ENCODE measurements at regions not wholly inside any gene's neighbourhood (a gene's known extent, or its start where the extent isn't known, plus 50 kb on each side); places are given as distances from the start of the nearest gene placed in this dataset.

DNA sequence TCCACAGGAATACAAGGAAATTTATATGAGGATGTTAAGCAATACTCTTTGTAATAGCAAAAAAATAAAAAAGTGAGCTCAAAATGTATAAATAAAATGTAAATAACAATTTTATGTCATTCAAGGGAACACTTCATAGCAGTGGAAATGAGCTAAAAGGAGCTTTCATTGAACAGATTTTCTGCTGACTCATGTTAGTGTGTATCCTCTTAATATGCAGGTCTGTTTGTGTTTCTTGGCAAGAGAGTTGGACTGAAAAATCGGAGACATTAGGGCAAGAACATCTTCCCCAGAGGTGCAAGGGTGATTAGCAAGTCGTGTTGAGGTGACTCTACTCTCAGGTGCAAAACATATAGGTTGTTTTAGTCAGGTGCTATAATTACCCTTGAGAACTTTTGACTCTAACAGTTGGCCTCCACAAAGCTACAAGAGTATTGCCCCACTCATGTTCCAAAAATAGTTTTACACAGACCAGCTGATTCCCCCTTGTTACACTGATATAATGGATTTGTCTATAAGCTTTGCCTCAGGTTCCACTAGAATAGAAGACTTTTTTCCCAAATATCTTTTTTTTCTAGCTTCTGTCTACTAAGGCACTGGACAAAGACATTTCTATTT lies 702.9 kb downstream of the TENT5A start:
- no peak for DNase-seq

DNA sequence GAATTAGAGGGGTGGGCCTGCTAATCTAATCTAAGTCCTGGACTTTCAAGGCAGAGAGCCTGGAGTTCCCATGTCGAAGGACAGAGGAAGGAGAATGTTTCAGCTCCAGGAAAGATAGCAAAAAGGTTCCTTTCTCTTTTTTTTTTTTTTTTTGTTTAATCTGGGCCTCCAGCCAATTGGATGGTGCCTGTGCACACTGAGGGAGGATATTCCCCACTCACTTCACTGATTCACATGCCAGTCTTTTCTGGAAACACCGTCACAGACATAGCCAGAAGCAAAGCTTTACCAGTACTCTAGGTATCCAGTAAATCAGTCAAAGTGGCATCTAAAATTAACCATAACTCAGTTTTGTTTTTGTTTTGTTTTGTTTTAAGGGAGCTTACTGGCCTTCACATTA lies 721.1 kb downstream of the TENT5A start:
- POLR2A ChIA-PET, result no interaction called here
- TF ChIP-seq FOXJ3 (CRISPR knock-in tag; IDR thresholded peaks at IDR 0.05) (no peak), RAD21 (IDR thresholded peaks at IDR 0.05; ENCODE audit: low read length) (no peak), TCF12 (IDR thresholded peaks at IDR 0.05) (no peak), RCOR1 (IDR thresholded peaks at IDR 0.05; ENCODE audit: low read length) (no peak), GATA2 (CRISPR knock-in tag; IDR thresholded peaks at IDR 0.05) (no peak), RXRA (IDR thresholded peaks at IDR 0.05; ENCODE audit: borderline replicate concordance, low read depth) (no peak), FOSL2 (IDR thresholded peaks at IDR 0.05; ENCODE audit: borderline replicate concordance, low read depth) (no peak), NFIC (IDR thresholded peaks at IDR 0.05; ENCODE audit: borderline replicate concordance) (no peak), SIN3A (IDR thresholded peaks at IDR 0.05; ENCODE audit: borderline replicate concordance, low read depth, low read length) (no peak), YY1 (IDR thresholded peaks at IDR 0.05; ENCODE audit: low read depth) (no peak), RFX5 (IDR thresholded peaks at IDR 0.05; ENCODE audit: low read length) (no peak)
- TF ChIP-seq, protein P1, sequence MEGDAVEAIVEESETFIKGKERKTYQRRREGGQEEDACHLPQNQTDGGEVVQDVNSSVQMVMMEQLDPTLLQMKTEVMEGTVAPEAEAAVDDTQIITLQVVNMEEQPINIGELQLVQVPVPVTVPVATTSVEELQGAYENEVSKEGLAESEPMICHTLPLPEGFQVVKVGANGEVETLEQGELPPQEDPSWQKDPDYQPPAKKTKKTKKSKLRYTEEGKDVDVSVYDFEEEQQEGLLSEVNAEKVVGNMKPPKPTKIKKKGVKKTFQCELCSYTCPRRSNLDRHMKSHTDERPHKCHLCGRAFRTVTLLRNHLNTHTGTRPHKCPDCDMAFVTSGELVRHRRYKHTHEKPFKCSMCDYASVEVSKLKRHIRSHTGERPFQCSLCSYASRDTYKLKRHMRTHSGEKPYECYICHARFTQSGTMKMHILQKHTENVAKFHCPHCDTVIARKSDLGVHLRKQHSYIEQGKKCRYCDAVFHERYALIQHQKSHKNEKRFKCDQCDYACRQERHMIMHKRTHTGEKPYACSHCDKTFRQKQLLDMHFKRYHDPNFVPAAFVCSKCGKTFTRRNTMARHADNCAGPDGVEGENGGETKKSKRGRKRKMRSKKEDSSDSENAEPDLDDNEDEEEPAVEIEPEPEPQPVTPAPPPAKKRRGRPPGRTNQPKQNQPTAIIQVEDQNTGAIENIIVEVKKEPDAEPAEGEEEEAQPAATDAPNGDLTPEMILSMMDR (IDR thresholded peaks at IDR 0.05), result no peak
- TF ChIP-seq, protein P2, sequence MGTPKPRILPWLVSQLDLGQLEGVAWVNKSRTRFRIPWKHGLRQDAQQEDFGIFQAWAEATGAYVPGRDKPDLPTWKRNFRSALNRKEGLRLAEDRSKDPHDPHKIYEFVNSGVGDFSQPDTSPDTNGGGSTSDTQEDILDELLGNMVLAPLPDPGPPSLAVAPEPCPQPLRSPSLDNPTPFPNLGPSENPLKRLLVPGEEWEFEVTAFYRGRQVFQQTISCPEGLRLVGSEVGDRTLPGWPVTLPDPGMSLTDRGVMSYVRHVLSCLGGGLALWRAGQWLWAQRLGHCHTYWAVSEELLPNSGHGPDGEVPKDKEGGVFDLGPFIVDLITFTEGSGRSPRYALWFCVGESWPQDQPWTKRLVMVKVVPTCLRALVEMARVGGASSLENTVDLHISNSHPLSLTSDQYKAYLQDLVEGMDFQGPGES (IDR thresholded peaks at IDR 0.05; ENCODE audit: low read depth, low read length), result no peak
- TF ChIP-seq, protein P3, sequence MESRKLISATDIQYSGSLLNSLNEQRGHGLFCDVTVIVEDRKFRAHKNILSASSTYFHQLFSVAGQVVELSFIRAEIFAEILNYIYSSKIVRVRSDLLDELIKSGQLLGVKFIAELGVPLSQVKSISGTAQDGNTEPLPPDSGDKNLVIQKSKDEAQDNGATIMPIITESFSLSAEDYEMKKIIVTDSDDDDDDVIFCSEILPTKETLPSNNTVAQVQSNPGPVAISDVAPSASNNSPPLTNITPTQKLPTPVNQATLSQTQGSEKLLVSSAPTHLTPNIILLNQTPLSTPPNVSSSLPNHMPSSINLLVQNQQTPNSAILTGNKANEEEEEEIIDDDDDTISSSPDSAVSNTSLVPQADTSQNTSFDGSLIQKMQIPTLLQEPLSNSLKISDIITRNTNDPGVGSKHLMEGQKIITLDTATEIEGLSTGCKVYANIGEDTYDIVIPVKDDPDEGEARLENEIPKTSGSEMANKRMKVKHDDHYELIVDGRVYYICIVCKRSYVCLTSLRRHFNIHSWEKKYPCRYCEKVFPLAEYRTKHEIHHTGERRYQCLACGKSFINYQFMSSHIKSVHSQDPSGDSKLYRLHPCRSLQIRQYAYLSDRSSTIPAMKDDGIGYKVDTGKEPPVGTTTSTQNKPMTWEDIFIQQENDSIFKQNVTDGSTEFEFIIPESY (IDR thresholded peaks at IDR 0.05; ENCODE audit: borderline replicate concordance, low read depth), result no peak
- TF ChIP-seq, protein P4, sequence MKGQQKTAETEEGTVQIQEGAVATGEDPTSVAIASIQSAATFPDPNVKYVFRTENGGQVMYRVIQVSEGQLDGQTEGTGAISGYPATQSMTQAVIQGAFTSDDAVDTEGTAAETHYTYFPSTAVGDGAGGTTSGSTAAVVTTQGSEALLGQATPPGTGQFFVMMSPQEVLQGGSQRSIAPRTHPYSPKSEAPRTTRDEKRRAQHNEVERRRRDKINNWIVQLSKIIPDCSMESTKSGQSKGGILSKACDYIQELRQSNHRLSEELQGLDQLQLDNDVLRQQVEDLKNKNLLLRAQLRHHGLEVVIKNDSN (IDR thresholded peaks at IDR 0.05; ENCODE audit: borderline replicate concordance, low read depth), result no peak
- TF ChIP-seq, protein P5, sequence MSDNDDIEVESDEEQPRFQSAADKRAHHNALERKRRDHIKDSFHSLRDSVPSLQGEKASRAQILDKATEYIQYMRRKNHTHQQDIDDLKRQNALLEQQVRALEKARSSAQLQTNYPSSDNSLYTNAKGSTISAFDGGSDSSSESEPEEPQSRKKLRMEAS (IDR thresholded peaks at IDR 0.05; ENCODE audit: low read depth), result no peak
- TF ChIP-seq, protein P6, sequence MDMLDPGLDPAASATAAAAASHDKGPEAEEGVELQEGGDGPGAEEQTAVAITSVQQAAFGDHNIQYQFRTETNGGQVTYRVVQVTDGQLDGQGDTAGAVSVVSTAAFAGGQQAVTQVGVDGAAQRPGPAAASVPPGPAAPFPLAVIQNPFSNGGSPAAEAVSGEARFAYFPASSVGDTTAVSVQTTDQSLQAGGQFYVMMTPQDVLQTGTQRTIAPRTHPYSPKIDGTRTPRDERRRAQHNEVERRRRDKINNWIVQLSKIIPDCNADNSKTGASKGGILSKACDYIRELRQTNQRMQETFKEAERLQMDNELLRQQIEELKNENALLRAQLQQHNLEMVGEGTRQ (IDR thresholded peaks at IDR 0.05; ENCODE audit: borderline replicate concordance, low read depth, low read length), result no peak

More for the DNA sequence above, 702.9 kb downstream of the TENT5A start:
- ChIA-PET POLR2A (no interaction called here), CTCF (interaction anchor here (0.9 kb wide), 1 partner anchor 19 kb away, joined by 3 read pairs; no protein-coding TSS in a partner anchor)
- H3K4me1 ChIP-seq (ENCODE audit: control insufficient read depth in 1 of 2, insufficient read depth in 2 of 2, low read depth in 1 of 2, low read length in 1 of 2), result no peaks in the 10 kb centered on the region
- H3K27ac ChIP-seq (ENCODE audit: low read depth in 2 of 2, low read length in 1 of 2), result no peak overlapping the region
- H3K4me2 ChIP-seq, result no peak overlapping the region
- H3K36me3 ChIP-seq (replicated peaks in 1 of 2; ENCODE audit: control insufficient read depth in 1 of 2, insufficient read depth in 2 of 2, low read length in 1 of 2), result no peaks in the 10 kb centered on the region
- no peaks in the 10 kb centered on the region for H3K79me2 ChIP-seq (ENCODE audit: insufficient read depth)
- no peaks in the 10 kb centered on the region for H3K9me3 ChIP-seq
- H3K4me3 ChIP-seq (ENCODE audit: low read depth in 2 of 2, low read length in 1 of 2), result no peak overlapping the region
- TF ChIP-seq FOXM1 (IDR thresholded peaks at IDR 0.05; ENCODE audit: low read depth) (no peak), GATA2 (CRISPR knock-in tag; IDR thresholded peaks at IDR 0.05) (no peak), EZH2phosphoT487 (IDR thresholded peaks at IDR 0.05; ENCODE audit: borderline replicate concordance, low read depth) (no peak)
- TF ChIP-seq, protein P2 (IDR thresholded peaks at IDR 0.05; ENCODE audit: low read depth, low read length), result no peak
- no peaks in the 10 kb centered on the region for H3F3A ChIP-seq (replicated peaks; ENCODE audit: insufficient read depth)
- no peak overlapping the region for H2AFZ ChIP-seq (ENCODE audit: low read depth)
- no peaks in the 10 kb centered on the region for H3K9me2 ChIP-seq
- WGBS (ENCODE audit: low lambda C conversion rate), result 20% methylated on average over 2 of the region's 2 CpGs
- no peak overlapping the region for H3K9ac ChIP-seq
- no peaks in the 10 kb centered on the region for H4K20me1 ChIP-seq (ENCODE audit: insufficient read depth)
- H3K27me3 ChIP-seq (ENCODE audit: insufficient read depth), result no peaks in the 10 kb centered on the region

More for the DNA sequence above, 721.1 kb downstream of the TENT5A start:
- Histone ChIP-seq H3F3A (replicated peaks; ENCODE audit: insufficient read depth) (no peaks in the 10 kb centered on the region), H3K9ac (no peak overlapping the region), H3K4me2 (no peak overlapping the region), H3K27me3 (ENCODE audit: insufficient read depth) (no peaks in the 10 kb centered on the region), H3K9me3 (no peaks in the 10 kb centered on the region), H3K36me3 (replicated peaks in 1 of 2; ENCODE audit: control insufficient read depth in 1 of 2, insufficient read depth in 2 of 2, low read length in 1 of 2) (no peaks in the 10 kb centered on the region), H3K9me2 (no peaks in the 10 kb centered on the region), H3K27ac (ENCODE audit: low read depth in 2 of 2, low read length in 1 of 2) (no peak overlapping the region), H3K79me2 (ENCODE audit: insufficient read depth) (no peaks in the 10 kb centered on the region), H3K4me3 (ENCODE audit: low read depth in 2 of 2, low read length in 1 of 2) (no peak overlapping the region), H4K20me1 (ENCODE audit: insufficient read depth) (no peaks in the 10 kb centered on the region), H2AFZ (ENCODE audit: low read depth) (no peak overlapping the region), H3K4me1 (ENCODE audit: control insufficient read depth in 1 of 2, insufficient read depth in 2 of 2, low read depth in 1 of 2, low read length in 1 of 2) (no peaks in the 10 kb centered on the region; a peak in 1 of 4 replicates)
- CTCF ChIA-PET, result no interaction called here
- WGBS (ENCODE audit: low lambda C conversion rate), result 12% methylated on average over 2 of the region's 2 CpGs
- DNase-seq, result no peak
